ENCODE measurements at regions not wholly inside any gene's neighbourhood (a gene's known extent, or its start where the extent isn't known, plus 50 kb on each side); places are given as distances from the start of the nearest gene placed in this dataset.

DNA sequence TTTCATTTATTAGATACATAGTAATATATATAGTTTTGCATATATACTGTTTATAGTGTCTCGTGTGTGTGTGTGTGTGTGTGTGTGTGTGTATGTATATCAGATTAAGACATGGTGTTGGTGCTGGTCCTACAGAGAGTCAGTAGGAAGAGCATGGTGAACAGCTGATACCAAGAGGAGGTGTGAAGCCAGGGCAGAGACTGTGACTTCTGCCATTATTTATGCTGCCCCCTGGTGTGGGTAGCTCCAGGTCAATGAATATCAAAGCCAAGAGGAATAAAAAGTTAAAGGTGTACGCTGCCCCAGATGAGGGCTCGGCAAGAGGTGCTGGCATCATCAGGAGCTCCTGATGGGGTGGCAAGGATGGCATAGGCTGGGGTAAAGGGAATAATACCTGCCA lies 299.5 kb upstream of the RASGRP1 start:
- FAIRE-seq: no peak

DNA sequence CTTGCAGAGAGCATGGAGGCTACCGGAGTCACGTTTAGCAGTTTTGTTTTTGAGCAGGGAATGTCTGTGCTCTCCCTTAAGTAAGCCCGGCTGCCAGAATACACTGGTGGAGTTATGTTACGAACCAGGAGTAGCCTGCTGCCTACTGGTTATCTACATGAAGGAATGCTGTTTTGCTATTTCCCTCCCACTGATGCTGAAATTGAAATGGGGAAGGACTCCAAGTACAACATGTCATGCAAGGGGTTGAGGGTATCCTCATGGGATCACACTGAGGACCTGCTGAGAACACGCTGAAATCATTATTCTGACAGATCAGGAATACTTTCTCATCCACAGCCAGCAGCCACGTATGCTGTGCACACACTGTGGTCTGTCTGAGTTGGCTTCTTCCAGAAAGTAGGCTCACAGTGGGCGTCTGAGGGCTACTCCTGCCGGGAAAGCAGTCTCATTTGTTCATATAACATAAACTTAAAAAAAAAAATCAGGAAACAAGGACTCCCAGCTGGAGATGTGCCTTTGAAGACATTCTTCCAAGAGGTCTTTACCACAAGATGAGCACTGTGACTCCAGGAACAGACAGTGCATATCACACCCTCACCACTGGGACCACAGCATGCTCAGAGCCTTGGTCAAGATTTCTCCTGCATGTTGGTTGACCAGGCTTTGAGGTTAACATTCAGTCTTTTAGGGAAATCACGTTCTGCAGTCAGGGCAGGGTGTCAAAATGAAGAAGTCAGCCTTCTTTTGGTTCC lies 300.4 kb upstream of the RASGRP1 start:
- FAIRE-seq: no peak

DNA sequence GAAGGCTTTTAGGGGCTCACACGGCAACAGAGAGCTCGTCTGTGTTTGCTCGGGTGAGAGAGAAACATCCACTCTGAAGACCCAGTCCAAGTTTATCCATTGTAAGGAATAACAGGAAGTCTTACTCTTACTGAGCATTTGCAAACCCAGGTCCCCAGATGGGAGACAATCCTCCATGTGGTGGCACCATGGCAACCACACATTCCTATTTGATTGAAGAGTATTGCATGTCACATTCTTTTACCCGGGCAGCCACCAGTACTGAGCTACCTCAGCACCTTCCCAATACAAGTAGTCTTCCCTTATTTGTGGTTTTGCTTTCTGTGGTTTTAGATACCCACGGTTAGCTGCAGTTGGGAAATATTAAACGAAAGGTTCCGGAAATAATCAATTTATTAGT lies 302.9 kb upstream of the RASGRP1 start:
- FAIRE-seq: no peak

DNA sequence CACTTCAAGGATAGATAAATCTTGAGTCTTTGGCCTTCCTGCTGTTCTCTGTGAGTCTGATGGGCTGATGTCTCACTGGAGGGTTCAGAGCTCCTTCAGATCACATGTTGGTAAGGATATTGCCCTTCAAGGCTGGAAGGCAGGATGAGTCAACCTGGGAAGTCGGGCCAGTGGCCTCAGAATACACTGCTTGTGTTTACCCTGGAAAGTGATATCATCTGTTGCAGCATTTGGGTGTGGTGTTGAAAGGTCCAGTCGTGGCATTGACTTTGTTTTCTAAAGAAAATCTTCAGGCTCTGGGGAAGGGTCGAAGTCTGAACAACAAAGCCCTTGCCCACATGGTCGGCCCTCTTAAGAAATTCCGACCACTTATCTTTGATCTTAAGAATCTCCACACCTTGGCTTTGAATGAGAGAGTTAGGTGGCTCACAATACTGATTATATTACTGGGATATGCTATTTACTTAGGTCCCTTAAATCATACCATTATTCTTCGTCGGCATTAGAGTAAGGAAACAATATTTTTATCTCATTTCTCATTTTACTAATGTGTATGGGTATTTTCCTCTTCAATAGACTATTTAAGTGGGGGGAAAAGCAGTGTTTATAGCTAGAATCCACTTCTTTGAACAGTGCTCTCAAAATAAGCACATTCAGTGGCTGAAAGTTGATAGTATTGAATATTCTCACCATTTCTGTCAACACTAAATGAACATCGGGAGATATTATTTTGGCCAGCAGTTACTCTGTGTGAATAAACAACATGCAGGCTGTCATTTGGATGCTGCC lies 303.9 kb upstream of the RASGRP1 start:
- peak; percentile 64 for FAIRE-seq

DNA sequence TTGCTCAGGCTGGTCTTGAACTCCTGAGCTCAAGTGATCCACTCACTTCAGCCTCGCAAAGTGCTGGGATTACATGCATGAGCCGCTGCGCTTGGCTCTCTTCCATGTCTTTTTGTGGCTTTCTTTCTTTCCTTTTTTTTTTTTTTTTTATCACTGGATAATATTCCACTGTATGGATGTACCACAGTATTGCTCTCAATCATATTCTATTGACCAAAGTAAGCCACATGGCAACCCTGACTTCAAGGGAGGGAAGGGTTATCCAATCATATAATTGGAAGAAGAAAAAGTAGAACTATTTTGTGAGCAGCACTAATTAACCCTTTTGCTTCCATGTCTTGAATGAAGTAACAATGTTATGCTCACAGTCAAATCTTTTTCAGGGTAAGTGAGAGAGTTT lies 307.0 kb upstream of the RASGRP1 start:
- no peak for FAIRE-seq

DNA sequence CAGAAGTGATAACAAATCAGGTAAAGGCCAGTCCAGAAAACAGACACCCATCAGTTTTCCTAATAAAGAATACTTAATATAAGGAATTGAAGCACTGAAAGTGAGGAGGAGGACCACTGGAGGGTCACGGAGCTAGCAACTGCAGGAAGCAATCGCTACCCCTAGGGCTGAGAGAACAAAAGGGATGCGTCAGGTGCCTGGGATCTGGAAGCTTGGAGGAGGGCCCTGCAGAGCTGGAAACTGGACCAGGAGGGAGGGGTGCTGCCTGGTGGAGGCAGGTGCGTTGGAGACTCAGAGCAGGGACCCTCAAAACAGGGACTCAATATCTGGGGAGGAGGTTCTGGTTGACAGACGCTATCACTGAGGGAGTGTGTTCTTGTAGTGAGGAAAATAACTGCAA lies 308.1 kb upstream of the RASGRP1 start:
- FAIRE-seq: no peak

DNA sequence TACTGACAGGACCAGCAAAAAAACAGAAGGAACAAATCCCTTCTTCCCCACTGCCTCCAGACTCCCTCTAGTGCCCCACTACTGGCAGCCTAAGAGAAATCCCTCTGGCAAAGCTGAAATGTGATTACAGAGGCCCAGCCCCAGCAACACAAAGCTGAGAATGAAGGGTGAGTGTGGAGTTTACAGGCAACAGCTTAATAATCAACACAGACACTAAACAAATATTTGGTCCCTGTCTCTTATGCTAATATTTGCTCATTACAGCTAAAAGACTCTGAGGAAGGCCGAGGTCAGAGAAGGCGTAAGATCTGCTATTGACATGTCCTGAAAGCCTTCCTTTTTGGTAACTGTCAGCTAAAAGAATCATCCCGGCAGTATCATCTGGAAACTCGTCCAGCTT lies 308.5 kb upstream of the RASGRP1 start:
- no peak for FAIRE-seq

DNA sequence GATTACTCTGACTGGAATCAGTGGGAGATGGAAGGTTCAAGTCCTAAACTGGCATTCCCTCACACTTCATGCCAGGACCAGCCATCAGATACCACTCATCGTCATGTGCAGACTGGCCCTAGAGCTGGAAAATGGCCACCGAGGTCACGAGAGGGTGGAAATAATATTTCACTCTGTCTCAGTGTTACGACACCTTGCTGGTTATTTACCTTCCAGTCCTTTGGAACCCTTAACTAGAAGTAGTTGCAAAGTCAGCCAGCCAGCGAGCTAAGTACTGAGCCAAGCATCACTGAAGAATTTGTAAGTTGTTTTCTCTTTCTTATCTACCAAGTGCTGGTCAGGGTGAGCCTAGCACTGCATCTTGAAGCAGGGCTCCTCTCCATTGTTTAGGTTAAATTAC lies 309.9 kb upstream of the RASGRP1 start:
- FAIRE-seq: no peak

DNA sequence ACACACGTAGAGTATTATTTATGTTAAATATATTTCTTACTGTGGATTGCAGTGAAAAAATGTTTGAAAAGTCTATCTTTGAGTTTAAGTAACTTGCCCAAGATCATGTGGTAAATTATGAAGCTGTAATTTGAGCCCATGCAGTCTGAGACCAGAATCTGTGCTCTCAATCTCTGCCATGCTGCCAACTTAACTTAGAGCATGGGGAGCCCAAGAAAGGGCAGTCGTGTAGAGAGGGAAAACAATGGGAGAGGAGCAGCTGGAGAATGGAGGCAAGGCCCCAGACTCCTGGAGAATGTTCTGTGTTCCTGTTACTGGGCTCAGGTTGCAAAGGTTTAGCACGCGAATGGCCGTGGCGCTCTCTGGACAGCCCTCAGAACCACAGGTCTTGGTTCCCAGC lies 311.6 kb upstream of the RASGRP1 start:
- no peak for FAIRE-seq

DNA sequence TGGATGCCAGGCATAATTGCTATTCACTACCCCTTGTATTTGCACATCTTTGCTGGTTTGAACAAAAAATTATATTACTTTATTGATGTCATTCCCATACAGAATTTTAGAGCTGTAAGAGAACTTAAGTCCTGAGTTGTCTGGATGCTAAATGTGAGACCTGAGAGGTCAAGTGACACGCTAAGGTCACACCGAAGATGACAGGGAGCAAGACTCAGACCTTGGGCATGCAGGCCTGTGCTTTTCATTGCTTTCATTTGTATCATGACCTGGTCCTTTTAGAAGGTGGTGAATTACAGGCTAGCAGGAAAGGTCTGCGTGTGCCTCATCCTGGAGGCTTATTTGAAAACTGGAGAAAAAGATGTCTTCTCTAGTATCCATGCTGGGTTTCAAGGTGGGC lies 312.0 kb upstream of the RASGRP1 start:
- no peak for FAIRE-seq

DNA sequence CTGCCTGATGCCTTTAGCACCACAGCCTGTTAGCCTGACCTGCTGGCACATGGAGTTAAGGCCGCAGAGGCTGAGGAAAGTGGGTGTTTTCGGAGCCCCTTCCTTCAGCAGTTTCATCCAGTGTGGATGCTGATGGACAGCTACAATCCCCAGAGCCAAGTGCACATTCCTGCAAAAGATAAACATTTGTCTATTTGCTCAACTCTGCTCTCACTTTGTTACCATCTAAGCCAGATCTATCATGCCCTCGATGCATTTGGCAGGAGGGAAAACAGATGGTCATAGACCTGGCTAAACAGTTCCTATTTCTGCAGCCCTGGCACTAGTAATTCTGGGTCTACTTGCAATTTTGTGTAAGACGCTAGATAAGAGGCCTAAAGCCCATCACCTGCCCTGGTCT lies 312.9 kb upstream of the RASGRP1 start:
- FAIRE-seq: no peak

DNA sequence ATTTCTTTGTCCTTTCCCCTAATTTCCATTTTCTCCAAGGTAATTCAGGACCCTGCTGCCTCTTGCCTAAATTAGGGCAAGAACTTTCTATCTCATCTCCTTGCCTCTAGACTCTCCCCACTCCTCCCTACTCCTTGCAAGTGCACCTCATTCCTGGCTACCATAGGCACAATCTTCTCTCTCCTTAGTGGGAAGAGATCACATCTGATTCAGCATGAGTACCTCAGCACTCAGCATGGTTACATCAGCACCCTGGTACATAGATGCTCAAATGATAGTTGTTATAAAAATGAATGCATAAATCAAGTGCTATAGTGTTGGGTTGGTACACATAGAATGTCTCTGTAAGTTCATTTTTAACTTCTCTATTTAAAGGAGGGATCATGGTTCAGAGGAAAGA lies 313.4 kb upstream of the RASGRP1 start:
- no peak for FAIRE-seq

DNA sequence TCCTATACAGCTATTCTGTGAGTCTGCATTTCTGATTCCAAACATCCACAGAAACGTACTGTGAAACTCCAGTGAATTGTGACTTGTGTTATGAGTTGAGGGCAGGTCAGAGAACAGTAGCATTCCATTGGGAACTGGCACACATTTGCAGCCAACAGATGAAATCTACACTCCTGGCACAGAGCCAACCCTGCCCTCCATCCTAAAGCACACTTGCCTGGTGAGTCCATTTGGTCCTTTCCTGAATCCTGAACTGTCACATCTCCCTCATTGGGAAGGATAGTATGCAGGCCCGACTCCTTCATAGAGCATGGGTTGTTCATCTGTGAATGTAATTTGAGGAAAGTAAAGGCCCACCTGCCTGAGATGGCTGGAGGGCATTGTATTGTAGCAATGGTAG lies 314.3 kb upstream of the RASGRP1 start:
- no peak for FAIRE-seq

DNA sequence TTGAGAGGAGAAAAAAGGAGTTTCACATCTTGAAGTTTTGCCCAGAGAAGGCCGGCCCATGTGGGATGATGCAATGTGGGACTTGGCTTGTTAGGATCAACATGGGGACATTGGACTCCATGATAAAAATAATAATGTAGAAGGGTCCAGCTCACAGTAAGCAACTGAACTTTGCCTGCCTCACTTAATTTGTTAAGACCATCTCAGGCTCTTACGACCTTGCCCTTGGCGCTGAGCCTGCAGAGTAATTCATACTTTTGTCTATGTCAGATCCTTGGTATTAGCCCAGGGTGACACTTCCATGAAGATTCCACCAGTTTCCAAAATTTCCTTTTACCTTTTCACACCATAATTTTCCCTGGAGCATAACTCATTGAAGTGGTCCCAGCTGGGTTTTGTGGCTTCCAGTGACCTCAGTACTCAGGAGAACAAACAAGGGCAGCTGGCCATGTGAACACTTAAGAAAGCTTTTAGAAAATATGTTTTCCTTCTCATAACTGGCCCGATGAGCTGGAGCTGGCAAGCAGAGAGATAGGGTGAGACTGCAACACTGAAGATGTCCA lies 315.4 kb upstream of the RASGRP1 start:
- FAIRE-seq: no peak

DNA sequence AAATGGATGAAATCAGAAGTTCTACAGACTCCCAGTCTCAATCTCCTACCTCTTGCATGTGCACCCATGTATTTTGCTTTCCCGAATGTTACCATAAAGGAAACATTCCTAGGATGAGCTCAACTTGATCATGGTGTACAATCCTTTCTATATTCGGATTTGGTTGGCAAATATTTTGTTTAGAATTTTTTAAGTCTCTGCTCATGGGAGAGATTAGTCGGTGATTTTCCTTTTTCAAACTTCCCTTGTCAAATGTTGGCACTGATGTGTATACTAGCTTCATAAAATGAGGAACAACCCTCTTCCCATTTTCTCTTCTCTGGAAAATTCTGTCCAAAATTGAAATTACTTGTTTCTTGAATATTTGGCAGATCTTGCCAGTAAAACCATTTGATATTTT lies 317.6 kb upstream of the RASGRP1 start:
- FAIRE-seq: no peak

DNA sequence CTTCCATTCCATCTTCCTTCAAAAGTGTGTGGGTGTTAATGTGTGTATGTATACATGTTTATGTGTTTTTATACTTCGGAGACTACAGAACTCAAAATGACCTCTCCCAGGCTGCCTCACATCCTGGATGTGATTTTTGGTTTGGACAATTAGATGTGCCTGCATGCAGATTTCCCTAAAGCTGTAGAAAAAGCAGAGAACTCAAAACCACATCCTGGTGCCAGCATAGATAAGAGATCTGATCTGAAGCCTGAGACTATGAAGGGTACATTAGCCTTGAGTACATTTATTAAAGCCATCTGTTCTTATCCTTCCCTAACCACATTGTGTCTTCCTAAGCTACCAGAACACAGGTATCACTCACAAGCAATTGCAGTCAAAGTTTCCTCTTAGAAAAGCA lies 319.4 kb upstream of the RASGRP1 start:
- FAIRE-seq: no peak

DNA sequence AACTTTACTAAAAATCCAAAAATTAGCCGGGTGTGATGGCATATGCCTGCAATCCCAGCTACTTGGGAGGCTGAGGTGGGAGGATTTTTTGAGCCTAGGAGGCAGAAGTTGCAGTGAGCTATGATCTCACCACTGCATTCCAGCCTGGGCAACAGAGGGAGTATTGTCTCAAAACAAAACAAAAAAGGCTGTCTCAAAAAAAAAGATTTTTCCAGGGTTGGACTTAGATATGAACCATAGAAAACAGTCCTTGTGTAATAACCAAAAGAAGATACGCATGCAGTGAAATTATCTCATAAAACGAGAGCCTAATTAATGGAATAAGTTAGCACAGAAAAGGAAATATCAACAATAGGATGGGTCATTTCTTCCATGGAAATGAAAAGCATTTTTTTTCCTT lies 320.4 kb upstream of the RASGRP1 start:
- FAIRE-seq: no peak

DNA sequence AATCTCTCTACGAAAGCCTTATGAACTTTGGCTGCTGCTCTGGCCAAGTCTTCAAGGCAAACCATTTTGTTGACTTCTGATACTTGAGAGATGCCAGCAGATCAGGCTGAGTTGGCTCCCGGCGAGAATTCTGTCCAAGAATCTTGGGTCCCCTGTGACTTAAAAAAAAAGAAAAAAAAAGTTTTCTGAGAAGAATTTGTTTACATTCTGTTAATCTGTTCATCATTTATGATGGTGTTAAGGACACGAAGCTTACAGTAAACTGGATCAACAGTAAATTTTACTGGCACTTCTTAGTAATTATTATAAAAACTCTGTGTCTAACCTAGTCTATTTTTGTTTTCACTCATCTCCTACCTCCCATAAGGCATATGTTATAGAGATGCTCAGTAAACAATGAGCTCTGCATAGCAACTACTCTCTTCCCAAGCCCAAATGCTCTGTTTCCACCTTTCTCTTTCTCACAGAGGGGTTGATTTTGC lies 320.9 kb upstream of the RASGRP1 start:
- FAIRE-seq: no peak

DNA sequence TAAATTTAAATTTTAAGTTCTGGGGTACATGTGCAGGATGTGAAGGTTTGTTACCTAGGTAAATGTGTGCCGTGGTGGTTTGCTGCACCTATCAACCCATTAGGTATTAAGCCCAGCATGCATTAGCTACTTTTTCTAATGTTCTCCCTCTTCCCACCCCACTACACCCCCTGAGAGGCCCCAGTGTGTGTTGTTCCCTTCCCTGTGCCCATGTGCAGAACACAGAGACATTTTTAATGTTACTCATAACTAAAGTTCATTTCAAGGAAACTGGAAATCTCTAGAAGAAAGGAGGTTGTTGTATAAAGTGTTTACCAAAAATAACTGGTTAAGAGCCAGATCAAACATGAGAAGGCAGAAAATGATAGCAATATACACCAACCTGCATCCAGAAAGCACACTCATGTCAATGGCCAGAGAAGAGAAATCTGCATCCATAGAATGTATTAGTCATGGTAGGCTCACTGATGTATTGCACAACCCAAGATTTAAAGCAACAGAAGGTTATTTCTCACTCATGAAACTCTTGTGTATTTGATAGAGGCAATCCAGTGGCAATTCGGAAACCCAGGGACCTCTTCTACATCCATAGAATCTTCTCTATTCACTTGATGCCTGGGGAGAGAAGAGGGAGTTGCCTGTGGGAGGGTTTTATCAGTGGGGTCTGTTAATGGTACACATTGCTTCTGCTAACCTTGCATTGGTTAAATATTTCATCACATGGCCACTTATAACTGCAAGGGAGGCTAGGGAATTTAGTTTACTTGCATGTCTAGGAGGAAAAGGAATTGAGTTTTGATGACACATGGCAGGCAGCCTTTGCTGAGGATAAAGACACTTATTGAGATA lies 321.9 kb upstream of the RASGRP1 start:
- no peak for FAIRE-seq

DNA sequence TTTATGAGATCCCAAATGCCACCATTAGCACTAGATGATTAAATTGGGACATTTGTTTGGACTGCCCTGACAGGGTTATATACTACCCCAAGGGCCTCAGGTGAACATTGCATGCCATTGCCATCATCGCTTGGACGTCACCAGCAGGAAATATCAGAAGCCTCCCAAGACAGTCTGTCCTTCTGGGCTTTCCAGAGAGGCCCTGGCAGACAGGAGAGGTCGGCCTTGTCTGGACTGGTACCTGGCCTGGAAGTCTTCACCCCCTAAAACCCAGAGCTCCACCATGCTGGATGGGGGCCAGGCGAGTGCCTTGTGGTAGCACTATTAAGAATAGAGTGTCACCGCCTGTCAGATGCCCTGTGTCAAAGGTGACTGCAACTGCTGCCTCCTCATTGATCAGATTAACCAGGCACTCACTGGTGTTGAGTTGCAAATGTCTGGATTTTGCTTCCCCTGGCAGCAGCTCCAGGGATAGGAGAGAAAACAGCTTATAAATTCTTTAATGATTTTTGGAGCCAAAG lies 324.1 kb upstream of the RASGRP1 start:
- no peak for FAIRE-seq

DNA sequence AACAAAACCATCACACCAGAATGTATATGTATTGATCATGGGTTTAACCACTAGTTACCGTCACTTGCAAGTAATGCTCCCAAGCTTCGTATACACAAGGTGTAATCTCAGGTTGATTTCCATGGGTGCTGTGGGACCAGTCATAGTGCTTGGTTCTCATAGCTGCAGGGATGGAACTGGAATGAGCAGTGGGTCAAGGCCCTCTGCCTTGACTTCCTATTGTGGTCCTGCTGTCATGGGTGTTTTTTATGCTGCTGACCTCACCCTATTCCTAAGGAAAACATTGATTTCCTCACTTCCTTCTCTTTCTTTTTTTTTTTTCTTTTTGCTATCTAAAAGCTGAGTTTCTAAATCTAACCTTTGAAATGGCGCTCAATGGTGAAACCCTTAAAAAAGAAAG lies 325.6 kb upstream of the RASGRP1 start:
- no peak for FAIRE-seq

DNA sequence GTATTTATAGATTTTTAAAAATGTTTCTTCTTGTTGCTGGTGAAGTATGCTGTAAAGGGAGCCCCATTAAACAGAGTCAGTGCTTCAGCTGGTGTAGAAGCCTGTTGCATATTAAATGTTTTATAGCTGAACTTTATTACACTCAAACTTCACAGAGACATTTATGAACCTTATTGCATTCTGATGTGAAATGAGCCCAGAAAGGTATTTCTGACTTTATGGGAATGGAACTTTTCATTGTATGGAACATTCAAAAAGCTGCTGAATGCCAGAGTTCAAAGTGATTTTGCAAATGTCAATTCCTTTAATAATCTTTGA lies 329.3 kb upstream of the RASGRP1 start:
- no peak for FAIRE-seq
